ENCODE measurements at regions not wholly inside any gene's neighbourhood (a gene's known extent, or its start where the extent isn't known, plus 50 kb on each side); places are given as distances from the start of the nearest gene placed in this dataset.

GRCh38 chr2:122412360-122412759 lies 656.9 kb downstream of the TSN start:
- H3K9me3 ChIP-seq = no peaks in the 10 kb centered on the region
- no peaks in the 10 kb centered on the region for H3K36me3 ChIP-seq (replicated peaks in 1 of 2; ENCODE audit: insufficient read depth in 1 of 2, low read depth in 2 of 2)
- intact Hi-C loops (cut with DNase I) = no loop called here
- peak overlapping the region in 2 of 4 donors; percentile 9 to 49 for H3K27ac ChIP-seq
- peaks cover 23% of the 10 kb centered on the region for H3K4me1 ChIP-seq
- DNase-seq = peak in 2 of 4 donors; percentile 31 to 51
- no peak for TF ChIP-seq POLR2A (IDR thresholded peaks at IDR 0.05)
- TF ChIP-seq, protein P1, sequence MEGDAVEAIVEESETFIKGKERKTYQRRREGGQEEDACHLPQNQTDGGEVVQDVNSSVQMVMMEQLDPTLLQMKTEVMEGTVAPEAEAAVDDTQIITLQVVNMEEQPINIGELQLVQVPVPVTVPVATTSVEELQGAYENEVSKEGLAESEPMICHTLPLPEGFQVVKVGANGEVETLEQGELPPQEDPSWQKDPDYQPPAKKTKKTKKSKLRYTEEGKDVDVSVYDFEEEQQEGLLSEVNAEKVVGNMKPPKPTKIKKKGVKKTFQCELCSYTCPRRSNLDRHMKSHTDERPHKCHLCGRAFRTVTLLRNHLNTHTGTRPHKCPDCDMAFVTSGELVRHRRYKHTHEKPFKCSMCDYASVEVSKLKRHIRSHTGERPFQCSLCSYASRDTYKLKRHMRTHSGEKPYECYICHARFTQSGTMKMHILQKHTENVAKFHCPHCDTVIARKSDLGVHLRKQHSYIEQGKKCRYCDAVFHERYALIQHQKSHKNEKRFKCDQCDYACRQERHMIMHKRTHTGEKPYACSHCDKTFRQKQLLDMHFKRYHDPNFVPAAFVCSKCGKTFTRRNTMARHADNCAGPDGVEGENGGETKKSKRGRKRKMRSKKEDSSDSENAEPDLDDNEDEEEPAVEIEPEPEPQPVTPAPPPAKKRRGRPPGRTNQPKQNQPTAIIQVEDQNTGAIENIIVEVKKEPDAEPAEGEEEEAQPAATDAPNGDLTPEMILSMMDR (IDR thresholded peaks at IDR 0.05) = no peak
- H3K4me3 ChIP-seq = no peak overlapping the region
- H3K27me3 ChIP-seq = no peaks in the 10 kb centered on the region
- ATAC-seq = peak; percentile 71
- WGBS, 2 donors = 25 to 26% methylated on average over 6 of the region's 6 CpGs

GRCh38 chr2:122414902-122415301 lies 659.5 kb downstream of the TSN start:
- Histone ChIP-seq H3K9me3 (no peaks in the 10 kb centered on the region), H3K4me3 (no peak overlapping the region), H3K27ac (no peak overlapping the region), H3K36me3 (replicated peaks in 1 of 2; ENCODE audit: insufficient read depth in 1 of 2, low read depth in 2 of 2) (no peaks in the 10 kb centered on the region), H3K27me3 (no peaks in the 10 kb centered on the region), H3K4me1 (peaks cover 23% of the 10 kb centered on the region)
- TF ChIP-seq, protein P1 (IDR thresholded peaks at IDR 0.05) = no peak
- no peak for TF ChIP-seq POLR2A (IDR thresholded peaks at IDR 0.05)
- WGBS, 2 donors = 9 to 12% methylated on average over 4 of the region's 4 CpGs
- no peak for ATAC-seq
- DNase-seq = no peak
- intact Hi-C loops (cut with DNase I) = no loop called here

- DNase-seq (no peak), ATAC-seq (no peak)
- Histone ChIP-seq H3K36me3 (replicated peaks in 1 of 2; ENCODE audit: insufficient read depth in 1 of 2, low read depth in 2 of 2) (no peaks in the 10 kb centered on the region), H3K27ac (no peak overlapping the region), H3K4me1 (peaks cover 18% of the 10 kb centered on the region), H3K9me3 (no peaks in the 10 kb centered on the region), H3K27me3 (no peaks in the 10 kb centered on the region), H3K4me3 (no peak overlapping the region)
- TF ChIP-seq, protein P1 (IDR thresholded peaks at IDR 0.05) = no peak
- no peak for TF ChIP-seq POLR2A (IDR thresholded peaks at IDR 0.05)
- intact Hi-C loops (cut with DNase I) = no loop called here
- 81 to 100% methylated on average over 1 of the region's 1 CpG for WGBS, 2 donors
Observed at GRCh38 chr2:122417114-122417513, 661.7 kb downstream of the TSN start.

DNA sequence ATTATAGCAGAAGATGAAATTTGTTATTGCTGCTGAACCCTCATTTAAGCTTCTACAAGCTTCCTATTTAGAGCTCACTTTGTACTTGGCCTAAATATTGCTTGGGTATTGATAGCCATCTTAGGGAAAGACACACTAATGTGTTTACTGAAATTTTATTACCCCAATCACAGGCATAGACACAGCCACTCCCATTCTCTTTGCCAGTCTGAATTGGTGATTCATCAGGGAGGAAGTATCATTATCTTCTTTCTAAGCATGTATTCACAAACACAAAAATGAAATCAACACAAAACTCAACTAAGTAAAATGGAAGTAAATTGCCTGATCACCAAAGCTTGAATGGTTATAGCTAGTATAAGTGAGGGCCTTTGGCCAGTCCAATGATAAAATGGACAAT lies 666.3 kb downstream of the TSN start:
- intact Hi-C loops (cut with DNase I) = no loop called here
- Histone ChIP-seq H3K27me3 (no peaks in the 10 kb centered on the region), H3K36me3 (replicated peaks in 1 of 2; ENCODE audit: insufficient read depth in 1 of 2, low read depth in 2 of 2) (no peaks in the 10 kb centered on the region), H3K4me1 (no peaks in the 10 kb centered on the region), H3K27ac (no peak overlapping the region), H3K4me3 (no peak overlapping the region), H3K9me3 (no peaks in the 10 kb centered on the region)
- ATAC-seq (no peak), DNase-seq (no peak)
- TF ChIP-seq, protein P1 (IDR thresholded peaks at IDR 0.05) = no peak
- TF ChIP-seq POLR2A (IDR thresholded peaks at IDR 0.05) = no peak

- DNase-seq = no peak
- Histone ChIP-seq H3K36me3 (replicated peaks in 1 of 2; ENCODE audit: insufficient read depth in 1 of 2, low read depth in 2 of 2) (no peaks in the 10 kb centered on the region), H3K4me1 (no peaks in the 10 kb centered on the region), H3K9me3 (no peaks in the 10 kb centered on the region), H3K27me3 (no peaks in the 10 kb centered on the region), H3K4me3 (no peak overlapping the region), H3K27ac (no peak overlapping the region)
- intact Hi-C loops (cut with DNase I) = no loop called here
- no peak for ATAC-seq
- no peak for TF ChIP-seq POLR2A (IDR thresholded peaks at IDR 0.05)
- TF ChIP-seq, protein P1 (IDR thresholded peaks at IDR 0.05) = no peak
- 71 to 78% methylated on average over 7 of the region's 7 CpGs for WGBS, 2 donors
Observed at GRCh38 chr2:122422384-122422991, 667.0 kb downstream of the TSN start.

Measured in body of pancreas (tissue), 4 donors.